HG03196 (cell line): ENCODE measurements at regions not wholly inside any gene's neighbourhood (a gene's known extent, or its start where the extent isn't known, plus 50 kb on each side); places are given as distances from the start of the nearest gene placed in this dataset.
"Not testable (repeated sequence)": the region's sequence is repeated elsewhere in the genome, so short reads cannot be mapped to it uniquely, and the experiment has no call there.

Experiments used
- ATAC-seq: cut with Tn5 transposase; IDR thresholded peaks from one replicate; pipeline ENCODE4 v1.9.1; 2021; ENCODE audit not compliant: unreplicated experiment

GRCh38 chr15:79738143-79738542 lies 158.7 kb downstream of the MTHFS start:
- ATAC-seq = no peak

- no peak for ATAC-seq
Observed at GRCh38 chr15:79740561-79740960, 156.3 kb downstream of the MTHFS start.

DNA sequence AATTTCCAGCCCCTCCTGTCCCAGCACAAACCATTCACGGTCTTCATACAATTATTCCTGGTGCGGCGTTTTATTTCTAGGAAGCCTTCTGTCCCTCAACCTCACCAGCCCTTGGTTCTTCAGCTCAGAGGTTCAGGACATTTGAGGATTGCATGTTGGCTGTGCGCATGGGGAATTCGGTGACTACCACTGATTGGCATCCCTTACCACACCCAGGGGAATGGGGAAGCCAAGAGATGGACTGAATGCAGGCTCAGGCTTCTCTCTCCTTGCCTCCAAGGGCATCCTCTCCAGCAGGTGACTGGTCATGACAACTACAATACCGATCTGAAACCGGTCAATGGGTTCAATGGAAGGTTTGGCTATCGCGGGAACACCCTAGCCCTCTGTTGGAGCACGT lies 153.8 kb downstream of the MTHFS start:
- ATAC-seq = no peak

GRCh38 chr15:79744485-79744884 lies 152.3 kb downstream of the MTHFS start:
- ATAC-seq = not testable (repeated sequence)

- ATAC-seq = no peak
Observed at GRCh38 chr15:79756365-79756764, 140.4 kb downstream of the MTHFS start.

- ATAC-seq = no peak
Observed at GRCh38 chr15:79765081-79765480, 131.7 kb downstream of the MTHFS start.

- ATAC-seq = no peak
Observed at GRCh38 chr15:79769069-79769481, 127.7 kb downstream of the MTHFS start.

GRCh38 chr15:79769933-79770759 lies 126.7 kb downstream of the MTHFS start:
- ATAC-seq = no peak

DNA sequence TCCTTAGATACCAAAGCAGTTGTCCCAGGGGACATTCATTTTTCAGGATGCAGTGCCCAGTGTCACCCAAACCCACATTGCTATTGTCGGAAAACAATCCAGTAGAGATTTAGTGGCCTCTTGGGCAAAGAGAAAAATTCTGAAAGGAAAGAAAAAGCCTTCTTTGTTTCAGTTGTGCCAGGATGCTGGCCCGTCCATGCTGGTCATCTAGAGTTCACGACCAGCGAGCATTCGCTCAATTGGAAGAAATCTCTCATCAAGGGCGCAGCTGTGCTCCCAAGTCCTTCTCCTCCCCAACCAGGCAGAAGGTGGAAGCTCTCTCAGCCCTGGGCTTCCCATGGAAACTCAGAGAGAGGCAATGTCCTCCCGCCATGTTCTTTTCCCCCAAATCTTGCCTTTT lies 123.7 kb downstream of the MTHFS start:
- ATAC-seq = no peak

DNA sequence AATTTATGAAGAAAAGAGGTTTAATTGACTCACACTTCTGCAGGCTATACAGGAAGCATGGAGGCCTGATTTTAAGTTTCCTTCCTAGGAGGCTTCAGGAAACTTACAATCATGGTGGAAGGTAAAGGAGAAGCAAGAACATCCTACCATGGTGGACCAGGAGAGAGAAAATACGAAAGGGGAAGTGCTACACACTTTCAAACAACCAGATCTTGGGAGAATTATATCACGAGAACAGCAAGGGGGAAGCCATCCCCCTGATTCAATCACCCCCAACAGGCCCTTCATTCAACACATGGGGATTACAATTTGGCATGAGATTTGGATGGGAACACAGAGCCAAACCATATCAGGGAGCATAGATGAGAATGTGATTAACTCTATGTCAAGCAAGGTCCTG lies 121.0 kb downstream of the MTHFS start:
- ATAC-seq = no peak

DNA sequence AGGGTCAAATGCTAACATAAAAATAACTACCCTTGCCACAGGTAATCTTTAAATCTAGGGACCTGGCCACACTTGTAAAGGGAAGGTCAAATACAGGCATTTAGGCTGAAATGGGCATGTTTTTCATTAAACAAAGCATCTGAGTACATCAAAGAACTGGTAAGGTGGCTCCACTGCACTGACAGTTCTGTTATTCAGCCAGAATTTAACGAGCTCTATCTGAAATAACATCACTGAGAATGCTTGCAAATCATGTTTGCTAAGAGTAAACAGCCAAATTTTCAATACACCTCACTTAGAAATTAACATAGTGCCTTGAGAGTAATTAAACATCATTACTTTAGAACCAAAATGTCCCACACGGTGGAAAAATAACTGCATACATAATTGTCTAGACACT lies 118.9 kb downstream of the MTHFS start:
- ATAC-seq = no peak

DNA sequence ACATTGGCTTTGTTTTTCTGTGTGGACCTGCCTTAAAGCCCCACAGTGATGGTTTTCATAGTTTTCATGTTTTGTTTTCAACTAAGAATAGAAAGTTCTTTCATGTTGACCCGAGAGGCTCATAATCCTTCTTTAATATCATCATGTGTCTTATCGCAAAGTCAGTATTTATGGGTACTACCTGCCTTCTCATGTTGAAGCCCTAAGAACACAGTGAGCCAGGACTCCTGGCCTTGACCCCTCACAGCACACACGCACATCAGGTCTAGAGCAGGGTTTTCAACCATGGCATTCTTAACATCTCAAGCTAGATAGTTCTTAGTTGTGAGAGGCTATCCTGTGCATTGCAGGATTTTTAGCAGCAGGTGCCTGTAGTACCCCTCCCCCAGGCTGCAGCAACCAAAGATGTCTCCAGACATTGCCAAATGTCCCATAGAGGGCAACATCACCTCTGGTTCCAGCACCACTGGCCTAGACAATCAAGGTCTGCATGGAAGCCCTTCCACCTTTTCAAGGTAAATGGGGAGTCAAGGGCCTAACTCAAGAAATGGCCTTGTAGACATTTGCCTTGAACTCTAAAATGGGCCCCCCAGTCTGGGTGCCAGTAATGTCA lies 118.3 kb downstream of the MTHFS start:
- no peak for ATAC-seq

GRCh38 chr15:79779746-79780145 lies 117.1 kb downstream of the MTHFS start:
- no peak for ATAC-seq

GRCh38 chr15:79782307-79782706 lies 114.5 kb downstream of the MTHFS start:
- not testable (repeated sequence) for ATAC-seq
